ENCODE measurements at regions not wholly inside any gene's neighbourhood (a gene's known extent, or its start where the extent isn't known, plus 50 kb on each side); places are given as distances from the start of the nearest gene placed in this dataset.
"Not testable (repeated sequence)": the region's sequence is repeated elsewhere in the genome, so short reads cannot be mapped to it uniquely, and the experiment has no call there.

- intact Hi-C loops (cut with DNase I), result no loop called here
- DNase-seq (no peak), ATAC-seq (no peak)
These were observed 63.5 kb downstream of the SPATA31D1 start for GRCh38 chr9:82052081-82052480.

GRCh38 chr9:82054264-82055015 is 65.9 kb downstream of the SPATA31D1 start:
- intact Hi-C loops (cut with DNase I), result no loop called here
- ATAC-seq (no peak), DNase-seq (no peak)

- ATAC-seq (no peak), DNase-seq (no peak)
- intact Hi-C loops (cut with DNase I), result no loop called here
These were observed 69.2 kb downstream of the SPATA31D1 start for GRCh38 chr9:82057805-82058204.

- ATAC-seq; DNase-seq; intact Hi-C loops (cut with DNase I): not testable (repeated sequence)
These were observed 73.2 kb downstream of the SPATA31D1 start for GRCh38 chr9:82061801-82062200.

DNA sequence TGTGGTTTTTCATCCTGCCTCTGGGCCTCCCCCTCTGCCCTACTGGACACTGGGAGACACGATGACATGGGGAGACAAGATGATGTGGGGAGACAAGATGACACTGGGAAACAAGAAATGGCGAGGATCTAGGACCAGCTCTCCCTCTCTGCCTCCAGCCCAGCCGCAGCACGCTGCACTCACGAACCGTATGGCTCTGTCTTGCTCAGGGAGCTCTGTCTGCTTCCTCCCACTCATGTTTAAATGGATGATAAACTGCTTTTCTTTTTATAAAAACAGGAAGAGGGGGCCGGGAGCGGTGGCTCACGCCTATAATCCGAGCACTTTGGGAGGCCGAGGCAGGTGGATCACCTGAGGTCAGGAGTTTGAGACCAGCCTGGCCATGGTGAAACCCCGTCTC is 73.7 kb downstream of the SPATA31D1 start:
- ATAC-seq (no peak), DNase-seq (no peak)
- intact Hi-C loops (cut with DNase I), result no loop called here

GRCh38 chr9:82073551-82074543 is 85.3 kb downstream of the SPATA31D1 start:
- intact Hi-C loops (cut with DNase I), result no loop called here
- DNase-seq, result no peak
- ATAC-seq, result no peak

GRCh38 chr9:82080265-82080664 is 91.7 kb downstream of the SPATA31D1 start:
- DNase-seq (no peak), ATAC-seq (no peak)
- intact Hi-C loops (cut with DNase I), result no loop called here

DNA sequence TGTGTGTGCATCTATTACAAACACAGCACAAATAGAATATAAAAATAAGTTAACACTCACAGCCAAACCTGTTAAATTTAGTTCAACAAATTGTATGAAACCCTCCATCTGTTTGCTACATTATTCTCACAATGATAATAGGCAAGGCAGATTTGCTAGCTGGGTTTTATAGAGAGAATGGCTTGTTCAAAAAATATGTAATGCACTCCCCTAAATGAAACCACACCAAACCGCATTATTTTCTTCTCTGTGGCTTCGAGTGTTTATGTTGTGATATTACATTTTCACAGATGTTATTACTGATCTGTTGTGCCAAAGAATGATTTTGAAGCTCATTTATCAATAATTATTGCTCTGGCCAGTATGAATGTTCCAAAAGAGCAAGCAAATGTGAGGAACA is 92.9 kb downstream of the SPATA31D1 start:
- intact Hi-C loops (cut with DNase I), result no loop called here
- no peak for ATAC-seq
- DNase-seq, result no peak

DNA sequence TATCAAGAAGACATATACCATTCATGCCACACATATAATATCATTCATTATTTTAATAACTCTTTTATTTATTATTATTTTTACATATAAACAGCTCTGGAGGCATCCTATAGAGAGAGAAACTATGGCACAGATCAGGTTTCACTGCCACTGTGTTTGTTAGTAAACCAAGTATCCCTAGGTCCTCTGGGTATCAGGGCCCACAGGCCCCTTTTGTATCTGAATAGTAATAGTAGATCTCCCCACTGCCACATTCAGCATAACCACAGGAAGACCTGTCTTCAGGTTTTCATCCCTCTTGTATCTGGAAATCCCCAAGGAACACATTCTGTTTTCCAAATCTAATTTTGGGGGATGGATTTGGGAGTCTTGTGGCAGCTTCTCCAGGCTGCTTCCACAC is 94.0 kb downstream of the SPATA31D1 start:
- ATAC-seq, result no peak
- intact Hi-C loops (cut with DNase I), result no loop called here

GRCh38 chr9:82088591-82088990 is 100.0 kb downstream of the SPATA31D1 start:
- no peak for DNase-seq
- intact Hi-C loops (cut with DNase I), result no loop called here
- no peak for ATAC-seq

More for the DNA sequence above, 94.0 kb downstream of the SPATA31D1 start:
- no peak for DNase-seq

DNA sequence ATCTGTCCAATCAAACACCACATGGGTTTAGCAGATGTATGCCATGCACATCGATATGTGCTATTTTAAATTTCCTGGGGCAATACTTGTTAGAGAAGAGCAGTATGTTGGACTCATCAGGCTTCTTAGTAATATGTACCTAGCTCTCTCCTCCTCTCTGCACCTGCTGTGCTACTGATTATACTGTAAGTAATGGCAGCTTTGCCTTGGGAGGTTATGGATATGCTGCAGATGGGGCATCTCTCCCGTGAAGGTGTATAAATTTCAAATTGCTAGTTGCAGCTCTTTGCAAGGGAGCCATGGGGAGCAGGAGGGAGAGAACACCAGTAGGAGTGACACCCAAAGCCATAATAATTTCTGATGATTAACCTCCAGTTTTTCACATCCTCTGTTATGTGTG is 101.5 kb downstream of the SPATA31D1 start:
- intact Hi-C loops (cut with DNase I), result no loop called here
- no peak for DNase-seq
- ATAC-seq, result no peak

DNA sequence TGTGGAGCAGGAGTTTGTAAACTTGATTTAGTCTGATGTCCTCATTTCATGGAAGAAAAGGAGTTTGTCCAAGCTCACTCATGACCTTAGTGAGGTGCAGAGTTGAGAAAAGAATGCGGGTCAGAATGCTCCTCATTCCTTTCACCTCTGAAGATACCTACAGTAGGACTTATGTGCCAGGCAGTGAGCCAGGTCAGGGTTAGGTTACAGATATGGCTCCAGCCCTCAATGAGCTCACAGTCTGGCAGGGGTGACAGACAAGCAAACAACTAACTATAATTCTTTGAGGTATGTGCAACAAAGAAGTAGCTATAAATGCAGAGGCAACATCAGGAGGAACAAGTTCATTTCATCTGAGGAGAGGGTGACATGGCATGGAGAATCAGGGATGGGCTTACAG is 102.5 kb downstream of the SPATA31D1 start:
- intact Hi-C loops (cut with DNase I), result no loop called here
- ATAC-seq (no peak), DNase-seq (no peak)

GRCh38 chr9:82091610-82092009 is 103.0 kb downstream of the SPATA31D1 start:
- intact Hi-C loops (cut with DNase I), result no loop called here
- no peak for ATAC-seq

GRCh38 chr9:82101475-82101874 is 112.9 kb downstream of the SPATA31D1 start:
- ATAC-seq, result no peak
- intact Hi-C loops (cut with DNase I), result no loop called here
- no peak for DNase-seq

More at GRCh38 chr9:82091610-82092009, 103.0 kb downstream of the SPATA31D1 start:
- DNase-seq, result no peak

DNA sequence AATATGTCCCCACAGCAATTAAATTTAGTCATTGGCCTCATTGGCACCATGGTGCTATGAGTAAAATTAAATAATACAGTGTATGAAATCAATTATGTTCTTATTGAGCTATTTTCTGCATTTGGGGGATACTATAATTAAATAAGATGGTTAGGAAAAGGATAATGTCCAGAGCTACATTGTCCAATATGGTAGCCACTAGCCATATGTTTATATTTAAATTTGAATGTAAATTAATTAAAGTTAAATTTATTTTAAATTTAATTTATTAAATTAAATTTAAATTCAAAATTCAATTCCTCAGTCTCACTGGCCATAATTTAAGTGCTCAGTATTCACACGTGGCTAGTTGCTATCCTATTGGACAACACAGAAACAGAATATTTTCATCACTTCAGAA is 115.7 kb downstream of the SPATA31D1 start:
- DNase-seq (no peak), ATAC-seq (no peak)
- intact Hi-C loops (cut with DNase I), result no loop called here

GRCh38 chr9:82105729-82106128 is 117.2 kb downstream of the SPATA31D1 start:
- no peak for DNase-seq
- intact Hi-C loops (cut with DNase I), result no loop called here
- ATAC-seq, result no peak

DNA sequence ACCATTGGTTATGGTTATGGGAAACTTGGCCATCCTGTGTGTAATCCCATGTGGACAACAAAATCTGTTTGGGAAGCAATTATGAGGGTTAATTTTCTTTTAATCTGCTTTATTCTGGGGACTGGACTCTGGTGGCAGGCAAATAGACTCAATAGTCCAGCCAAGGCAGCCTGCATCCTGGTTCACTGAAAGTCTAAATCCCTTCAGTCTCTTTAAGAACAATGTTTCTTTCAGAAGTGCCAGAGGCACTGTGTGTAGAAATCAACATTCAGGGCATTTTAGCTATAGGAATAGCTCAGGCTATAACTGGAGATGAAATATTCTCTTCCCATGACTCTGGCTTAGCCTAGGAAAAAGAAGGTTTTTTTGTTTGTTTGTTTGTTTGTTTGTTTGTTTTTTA is 118.0 kb downstream of the SPATA31D1 start:
- DNase-seq (no peak), ATAC-seq (no peak)
- intact Hi-C loops (cut with DNase I), result no loop called here

GRCh38 chr9:82108474-82108873 is 119.9 kb downstream of the SPATA31D1 start:
- intact Hi-C loops (cut with DNase I), result no loop called here
- no peak for ATAC-seq
- DNase-seq, result no peak

DNA sequence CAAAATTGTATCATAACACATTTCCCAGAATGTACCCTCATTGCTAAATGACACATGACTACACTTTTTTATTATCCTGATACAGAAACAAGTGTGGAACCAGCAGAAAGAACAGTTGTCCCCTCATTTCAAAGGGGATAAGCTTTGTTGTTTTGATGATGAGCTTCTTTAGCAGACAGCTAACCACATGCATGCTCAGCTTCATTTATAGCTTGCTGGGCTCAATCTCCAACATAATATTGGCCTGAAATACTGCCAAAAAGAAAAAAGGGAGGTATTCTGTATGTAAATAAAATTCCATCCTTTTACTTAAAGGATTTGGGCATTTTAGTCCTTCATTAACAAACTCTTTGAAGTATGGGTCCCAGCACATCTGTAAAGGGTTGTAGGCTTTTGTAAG is 120.4 kb downstream of the SPATA31D1 start:
- no peak for ATAC-seq
- intact Hi-C loops (cut with DNase I), result no loop called here
- DNase-seq, result no peak

DNA sequence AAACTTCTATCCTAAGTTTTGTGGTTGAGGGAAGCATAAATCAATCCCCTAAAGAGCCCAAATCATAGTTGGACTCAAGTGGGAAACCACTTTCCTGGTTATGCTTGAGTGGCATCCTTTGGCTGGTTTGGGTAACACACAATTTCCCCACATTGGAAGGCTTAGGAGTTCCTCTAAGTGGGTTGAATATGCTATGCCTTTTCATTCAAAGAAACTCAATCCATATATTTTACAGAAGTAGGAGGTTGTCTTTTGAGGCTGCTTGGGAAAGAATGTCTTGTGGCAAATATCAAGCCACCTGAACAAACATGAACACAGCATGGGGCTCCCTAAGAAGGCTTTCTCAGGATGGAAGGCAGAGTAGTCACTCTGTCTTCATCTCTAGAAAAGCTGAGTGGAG is 121.1 kb downstream of the SPATA31D1 start:
- DNase-seq (no peak), ATAC-seq (no peak)
- intact Hi-C loops (cut with DNase I), result no loop called here

Measured in left cardiac atrium (tissue), 4 donors.